ENCODE measurements at regions not wholly inside any gene's neighbourhood (a gene's known extent, or its start where the extent isn't known, plus 50 kb on each side); places are given as distances from the start of the nearest gene placed in this dataset.

DNA sequence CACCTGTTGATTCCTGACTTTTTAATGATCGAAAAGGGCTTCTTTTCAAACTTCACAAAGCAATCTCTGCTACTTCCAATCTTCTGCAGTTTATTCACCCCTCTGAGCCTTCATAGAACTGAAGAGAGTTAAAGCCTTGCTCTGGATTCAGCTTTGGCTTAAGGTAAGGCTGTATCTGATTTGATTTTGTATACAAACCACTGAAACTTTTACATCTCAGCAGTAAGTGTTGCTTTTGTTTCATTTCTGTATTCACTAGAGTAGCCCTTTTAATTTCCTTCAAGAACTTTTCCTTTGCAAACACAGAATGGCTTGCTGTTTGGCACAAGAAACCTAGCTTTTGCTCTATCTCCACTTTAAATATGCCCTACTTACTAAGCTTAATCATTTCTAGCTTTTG lies 1193.0 kb upstream of the GBE1 start:
- FAIRE-seq (no peak), DNase-seq (ENCODE audit: low read depth, low spot score) (no peak)
- Histone ChIP-seq H3K9me1 (ENCODE audit: control insufficient read depth, extremely low read depth, insufficient read depth, low read length) (no peaks in the 10 kb centered on the region), H3K4me1 (ENCODE audit: control insufficient read depth, extremely low read depth, insufficient read depth, low read length) (no peaks in the 10 kb centered on the region), H2AFZ (ENCODE audit: control insufficient read depth, low read length) (no peak overlapping the region), H3K4me3 (ENCODE audit: control insufficient read depth in 2 of 3, extremely low read depth in 1 of 3, insufficient read depth in 2 of 3, low read depth in 1 of 3, low read length in 3 of 3) (no peak overlapping the region), H3K4me2 (ENCODE audit: control insufficient read depth, extremely low read depth, insufficient read depth, low read depth, low read length) (no peak overlapping the region), H3K9me3 (ENCODE audit: control insufficient read depth, low read depth, low read length) (no peaks in the 10 kb centered on the region), H4K20me1 (ENCODE audit: control insufficient read depth, extremely low read depth, insufficient read depth, low read length) (no peaks in the 10 kb centered on the region), H3K79me2 (ENCODE audit: control insufficient read depth, insufficient read depth, low read length) (no peaks in the 10 kb centered on the region), H3K27ac (ENCODE audit: control insufficient read depth, insufficient read depth, low read length) (no peak overlapping the region), H3K27me3 (ENCODE audit: control insufficient read depth, extremely low read depth, insufficient read depth, low read length) (no peaks in the 10 kb centered on the region), H3K9ac (ENCODE audit: control insufficient read depth, extremely low read depth, insufficient read depth, low read length) (no peak overlapping the region), H3K36me3 (ENCODE audit: control insufficient read depth in 2 of 2, extremely low read depth in 1 of 2, insufficient read depth in 2 of 2, low read length in 2 of 2) (no peaks in the 10 kb centered on the region)
- TF ChIP-seq, protein P1, sequence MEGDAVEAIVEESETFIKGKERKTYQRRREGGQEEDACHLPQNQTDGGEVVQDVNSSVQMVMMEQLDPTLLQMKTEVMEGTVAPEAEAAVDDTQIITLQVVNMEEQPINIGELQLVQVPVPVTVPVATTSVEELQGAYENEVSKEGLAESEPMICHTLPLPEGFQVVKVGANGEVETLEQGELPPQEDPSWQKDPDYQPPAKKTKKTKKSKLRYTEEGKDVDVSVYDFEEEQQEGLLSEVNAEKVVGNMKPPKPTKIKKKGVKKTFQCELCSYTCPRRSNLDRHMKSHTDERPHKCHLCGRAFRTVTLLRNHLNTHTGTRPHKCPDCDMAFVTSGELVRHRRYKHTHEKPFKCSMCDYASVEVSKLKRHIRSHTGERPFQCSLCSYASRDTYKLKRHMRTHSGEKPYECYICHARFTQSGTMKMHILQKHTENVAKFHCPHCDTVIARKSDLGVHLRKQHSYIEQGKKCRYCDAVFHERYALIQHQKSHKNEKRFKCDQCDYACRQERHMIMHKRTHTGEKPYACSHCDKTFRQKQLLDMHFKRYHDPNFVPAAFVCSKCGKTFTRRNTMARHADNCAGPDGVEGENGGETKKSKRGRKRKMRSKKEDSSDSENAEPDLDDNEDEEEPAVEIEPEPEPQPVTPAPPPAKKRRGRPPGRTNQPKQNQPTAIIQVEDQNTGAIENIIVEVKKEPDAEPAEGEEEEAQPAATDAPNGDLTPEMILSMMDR (optimal IDR thresholded peaks at IDR 0.05 in 1 of 3, IDR thresholded peaks at IDR 0.05 in 1 of 3, conservative IDR thresholded peaks at IDR 0.05 in 1 of 3; ENCODE audit: extremely low read depth in 1 of 3, insufficient read depth in 2 of 3, low read length in 3 of 3), result no peak
- TF ChIP-seq EZH2 (IDR thresholded peaks at IDR 0.05; ENCODE audit: low read length), result no peak
- dilution Hi-C loops (cut with MboI; ENCODE audit: extremely low pct_ligation_motif_present, low sequenced_read_pairs), result no loop called here

DNA sequence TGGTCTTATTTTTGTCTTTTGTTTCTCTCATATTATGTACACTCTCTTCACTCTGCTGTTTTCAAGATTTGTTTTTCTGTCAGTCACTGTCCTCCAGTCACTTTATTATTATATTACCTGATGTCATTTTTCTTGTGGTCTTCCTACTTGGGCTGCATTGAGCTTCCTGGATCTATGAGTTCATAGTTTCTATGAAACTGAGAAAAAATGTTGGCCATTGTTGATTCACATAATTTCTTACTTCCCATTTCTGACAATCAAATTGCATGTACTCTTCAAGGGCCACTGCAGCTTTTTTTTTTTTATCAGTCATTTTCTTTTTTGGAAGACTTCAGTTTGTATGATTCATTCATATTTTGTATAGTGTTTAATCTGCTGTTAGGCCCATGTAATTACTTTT lies 1180.6 kb upstream of the GBE1 start:
- TF ChIP-seq EZH2 (IDR thresholded peaks at IDR 0.05; ENCODE audit: low read length), result no peak
- TF ChIP-seq, protein P1 (optimal IDR thresholded peaks at IDR 0.05 in 1 of 3, IDR thresholded peaks at IDR 0.05 in 1 of 3, conservative IDR thresholded peaks at IDR 0.05 in 1 of 3; ENCODE audit: extremely low read depth in 1 of 3, insufficient read depth in 2 of 3, low read length in 3 of 3), result no peak
- dilution Hi-C loops (cut with MboI; ENCODE audit: extremely low pct_ligation_motif_present, low sequenced_read_pairs), result no loop called here
- H3K79me2 ChIP-seq (ENCODE audit: control insufficient read depth, insufficient read depth, low read length), result no peaks in the 10 kb centered on the region

More for the DNA sequence above, 1180.6 kb upstream of the GBE1 start:
- no peak overlapping the region for H3K4me2 ChIP-seq (ENCODE audit: control insufficient read depth, extremely low read depth, insufficient read depth, low read depth, low read length)
- DNase-seq (ENCODE audit: low read depth, low spot score) (no peak), FAIRE-seq (no peak)
- H3K36me3 ChIP-seq (ENCODE audit: control insufficient read depth in 2 of 2, extremely low read depth in 1 of 2, insufficient read depth in 2 of 2, low read length in 2 of 2), result no peaks in the 10 kb centered on the region
- no peaks in the 10 kb centered on the region for H3K4me1 ChIP-seq (ENCODE audit: control insufficient read depth, extremely low read depth, insufficient read depth, low read length)
- H3K27ac ChIP-seq (ENCODE audit: control insufficient read depth, insufficient read depth, low read length), result no peak overlapping the region
- no peak overlapping the region for H3K9ac ChIP-seq (ENCODE audit: control insufficient read depth, extremely low read depth, insufficient read depth, low read length)
- H3K4me3 ChIP-seq (ENCODE audit: control insufficient read depth in 2 of 3, extremely low read depth in 1 of 3, insufficient read depth in 2 of 3, low read depth in 1 of 3, low read length in 3 of 3), result no peak overlapping the region
- H3K9me1 ChIP-seq (ENCODE audit: control insufficient read depth, extremely low read depth, insufficient read depth, low read length), result no peaks in the 10 kb centered on the region
- no peaks in the 10 kb centered on the region for H4K20me1 ChIP-seq (ENCODE audit: control insufficient read depth, extremely low read depth, insufficient read depth, low read length)
- no peak overlapping the region for H2AFZ ChIP-seq (ENCODE audit: control insufficient read depth, low read length)
- H3K9me3 ChIP-seq (ENCODE audit: control insufficient read depth, low read depth, low read length), result peaks cover 2% of the 10 kb centered on the region
- H3K27me3 ChIP-seq (ENCODE audit: control insufficient read depth, extremely low read depth, insufficient read depth, low read length), result no peaks in the 10 kb centered on the region

Measured in keratinocyte (primary cell).